Karpas-422 (cell line): ENCODE measurements at regions not wholly inside any gene's neighbourhood (a gene's known extent, or its start where the extent isn't known, plus 50 kb on each side); places are given as distances from the start of the nearest gene placed in this dataset.

Source experiments
- DNase-seq: peaks from one replicate; pipeline ENCODE4 v3.0.0-alpha.2; 2015
- H2AFZ ChIP-seq: fragments of 200-600 bp; sonication (generic); 2 replicates; pipeline ENCODE4 v1.6.1; 2014; ENCODE audit warnings: antibody characterized with exemption, low read length, mixed read lengths
- H3K27ac ChIP-seq: fragments of 200-600 bp; sonication (generic); 2 replicates; pipeline ENCODE4 v1.5.1; 2014; ENCODE audit warnings: mild to moderate bottlenecking, low read length, moderate library complexity
- H3K27me3 ChIP-seq: fragments of 200-600 bp; sonication (generic); 2 replicates; pipeline ENCODE4 v1.6.1; 2014; ENCODE audit warnings: low read length, mixed read lengths
- H3K36me3 ChIP-seq: fragments of 200-600 bp; sonication (generic); 2 replicates; pipeline ENCODE4 v1.6.1; 2014; ENCODE audit warnings: low read length, mixed read lengths; ENCODE audit not compliant: insufficient read depth
- H3K4me1 ChIP-seq: fragments of 200-600 bp; sonication (generic); 2 replicates; pipeline ENCODE4 v1.6.1; 2014; ENCODE audit warnings: mild to moderate bottlenecking, low read length, mixed read lengths
- H3K4me2 ChIP-seq: fragments of 200-600 bp; sonication (generic); 2 replicates; pipeline ENCODE4 v1.6.1; 2014; ENCODE audit warnings: low read length, low read depth, mild to moderate bottlenecking; ENCODE audit not compliant: poor library complexity, severe bottlenecking
- H3K4me3 ChIP-seq: fragments of 200-600 bp; sonication (generic); 2 replicates; pipeline ENCODE4 v1.5.1; 2014; ENCODE audit warnings: mild to moderate bottlenecking, antibody characterized with exemption, low read length, mixed read lengths
- H3K79me2 ChIP-seq: fragments of 200-600 bp; sonication (generic); 2 replicates; pipeline ENCODE4 v1.6.1; 2014; ENCODE audit warnings: mild to moderate bottlenecking, low read length, mixed read lengths
- H3K9ac ChIP-seq: fragments of 200-600 bp; sonication (generic); 2 replicates; pipeline ENCODE4 v1.6.0; 2014; ENCODE audit warnings: low read length
- H3K9me2 ChIP-seq: fragments of 200-600 bp; sonication (generic), shearing (Covaris generic); replicated peaks from 2 replicates; pipeline ENCODE4 v1.6.0; 2014; ENCODE audit warnings: mild to moderate bottlenecking, low read length, moderate library complexity; ENCODE audit not compliant: insufficient read depth
- H3K9me3 ChIP-seq: fragments of 300-700, 200-600 bp; sonication (generic); 2 replicates; pipeline ENCODE4 v1.6.1; 2014; ENCODE audit warnings: low read length, mixed read lengths
- H4K20me1 ChIP-seq: fragments of 200-600 bp; sonication (generic); 2 replicates; pipeline ENCODE4 v1.6.1; 2014; ENCODE audit warnings: mild to moderate bottlenecking, antibody characterized with exemption, low read length, low read depth; ENCODE audit not compliant: insufficient read depth

DNA sequence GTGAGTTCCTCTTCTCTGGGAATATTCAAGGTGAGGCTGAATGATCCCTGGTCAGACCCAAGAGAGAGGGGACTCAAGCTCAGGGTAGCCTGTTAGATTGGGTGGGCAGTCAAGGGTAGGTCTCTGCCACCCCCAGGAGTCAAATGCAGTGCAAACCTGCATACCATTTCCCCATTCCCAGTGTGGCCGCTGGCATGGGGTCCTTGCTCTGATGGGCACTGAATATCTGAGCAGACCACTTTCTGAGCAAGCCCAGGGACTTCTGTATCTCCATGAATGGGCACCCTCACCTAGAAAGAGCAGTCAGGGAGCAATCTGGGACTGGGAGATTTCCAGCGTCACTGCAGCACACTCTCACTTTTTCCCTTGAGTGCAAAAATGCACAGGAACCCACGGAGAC, 573.7 kb downstream of the BCL11B start:
- no peaks in the 10 kb centered on the region for H3K36me3 ChIP-seq

DNA sequence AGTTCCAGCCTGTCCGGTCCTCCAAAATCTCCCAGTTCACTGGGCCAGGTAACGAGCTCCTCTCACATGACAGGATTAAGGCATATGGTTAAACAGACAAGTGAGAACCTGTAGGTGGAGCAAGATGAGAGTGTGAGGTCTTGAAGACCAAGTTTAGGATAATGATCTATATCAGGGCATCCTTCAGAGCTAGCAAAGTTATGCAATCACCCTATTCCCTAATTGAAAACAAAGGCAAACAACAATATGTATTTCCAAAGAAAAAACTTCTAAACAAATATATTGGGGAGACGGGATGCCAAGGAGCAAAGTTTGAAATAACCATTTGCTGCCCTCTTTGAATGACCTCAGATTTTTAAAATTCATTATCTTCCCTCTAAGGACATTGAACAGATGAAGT, 571.2 kb downstream of the BCL11B start:
- Histone ChIP-seq H3K79me2 (no peaks in the 10 kb centered on the region), H3K36me3 (no peaks in the 10 kb centered on the region), H3K4me1 (no peaks in the 10 kb centered on the region), H3K9me2 (no peaks in the 10 kb centered on the region), H3K4me3 (no peak overlapping the region), H3K27me3 (no peaks in the 10 kb centered on the region), H2AFZ (no peak overlapping the region), H3K9me3 (peaks cover 16% of the 10 kb centered on the region), H3K27ac (no peak overlapping the region), H4K20me1 (no peaks in the 10 kb centered on the region), H3K4me2 (no peak overlapping the region), H3K9ac (no peak overlapping the region)
- no peak for DNase-seq

More for the DNA sequence above, 573.7 kb downstream of the BCL11B start:
- Histone ChIP-seq H3K4me1 (no peaks in the 10 kb centered on the region), H3K27ac (no peak overlapping the region), H3K9me3 (peaks cover 18% of the 10 kb centered on the region), H3K9me2 (no peaks in the 10 kb centered on the region), H3K27me3 (no peaks in the 10 kb centered on the region), H2AFZ (no peak overlapping the region), H4K20me1 (no peaks in the 10 kb centered on the region), H3K4me2 (no peak overlapping the region), H3K9ac (no peak overlapping the region), H3K4me3 (no peak overlapping the region), H3K79me2 (no peaks in the 10 kb centered on the region)
- DNase-seq, result no peak

DNA sequence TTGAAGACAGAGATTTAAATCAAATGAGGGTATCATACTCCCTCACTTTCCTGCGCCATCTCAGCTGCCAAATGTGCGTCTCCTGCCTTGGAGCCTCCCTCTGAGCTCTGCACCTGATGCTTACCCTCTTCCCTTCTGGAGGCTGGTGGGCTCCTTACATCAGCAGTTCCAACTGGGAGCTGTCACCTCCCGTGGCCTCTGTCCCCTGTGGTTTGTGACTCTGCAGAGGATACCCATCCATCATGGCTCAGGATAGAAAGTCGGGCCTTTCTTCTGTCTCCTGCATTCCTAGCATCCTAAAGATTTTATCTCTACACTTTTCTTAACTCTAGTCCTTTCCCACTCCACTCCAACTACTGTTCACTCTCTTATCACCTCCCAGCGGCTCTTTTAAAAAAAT, 570.6 kb downstream of the BCL11B start:
- Histone ChIP-seq H3K9me2 (no peaks in the 10 kb centered on the region), H3K9me3 (peaks cover 10% of the 10 kb centered on the region), H3K79me2 (no peaks in the 10 kb centered on the region), H3K27ac (no peak overlapping the region), H3K36me3 (no peaks in the 10 kb centered on the region), H4K20me1 (no peaks in the 10 kb centered on the region), H3K9ac (no peak overlapping the region), H2AFZ (no peak overlapping the region), H3K27me3 (no peaks in the 10 kb centered on the region), H3K4me2 (no peak overlapping the region), H3K4me3 (no peak overlapping the region), H3K4me1 (no peaks in the 10 kb centered on the region)
- no peak for DNase-seq

DNA sequence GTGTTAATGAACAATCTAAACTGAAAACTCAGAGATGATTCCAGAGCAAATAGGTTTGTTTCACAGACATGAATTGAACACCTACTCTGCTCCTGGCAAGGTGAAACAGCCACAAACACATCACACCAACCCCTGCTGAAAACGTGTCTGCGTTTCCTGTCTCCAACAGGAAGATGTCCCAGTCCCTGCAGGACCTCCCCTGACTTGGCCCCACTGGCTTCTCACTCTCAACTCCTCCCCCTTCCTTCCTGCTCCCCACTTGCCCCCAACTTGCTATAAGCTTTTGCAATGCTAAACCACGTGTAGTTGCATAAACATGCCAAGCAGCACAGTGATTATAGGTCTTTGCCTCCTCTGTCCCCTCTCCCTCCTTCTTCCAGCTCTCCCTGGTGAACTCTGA, 567.6 kb downstream of the BCL11B start:
- H3K4me3 ChIP-seq, result no peak overlapping the region

DNA sequence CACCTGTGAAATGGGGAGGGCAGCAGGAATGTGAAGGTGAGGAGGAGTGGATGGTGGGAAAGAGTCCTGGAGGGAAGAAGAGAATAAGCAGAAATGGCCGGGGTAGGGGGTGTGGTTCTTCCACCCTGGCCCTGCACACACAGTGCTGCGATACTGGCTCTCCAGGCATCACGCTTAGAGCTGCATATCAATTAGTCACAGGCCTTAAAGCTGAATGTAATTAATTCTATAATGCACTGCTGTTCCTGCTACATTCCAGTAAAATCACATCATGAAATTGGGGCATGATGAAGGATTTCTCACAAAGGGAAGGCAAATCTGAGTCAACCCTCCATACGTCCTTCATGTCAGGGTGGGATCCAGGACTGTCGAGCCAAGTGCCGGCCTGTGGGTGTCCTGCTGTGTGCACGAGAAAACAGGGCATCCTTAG, 566.1 kb downstream of the BCL11B start:
- H4K20me1 ChIP-seq, result no peaks in the 10 kb centered on the region
- no peaks in the 10 kb centered on the region for H3K36me3 ChIP-seq
- no peaks in the 10 kb centered on the region for H3K79me2 ChIP-seq
- no peak overlapping the region for H3K4me2 ChIP-seq
- H3K4me3 ChIP-seq, result no peak overlapping the region
- H3K4me1 ChIP-seq, result no peaks in the 10 kb centered on the region
- DNase-seq, result no peak
- H3K9me2 ChIP-seq, result no peaks in the 10 kb centered on the region
- no peak overlapping the region for H2AFZ ChIP-seq
- no peak overlapping the region for H3K9ac ChIP-seq
- no peak overlapping the region for H3K27ac ChIP-seq
- peaks cover 3% of the 10 kb centered on the region; the same call in 1 of the 2 replicates for H3K9me3 ChIP-seq
- no peaks in the 10 kb centered on the region for H3K27me3 ChIP-seq

More for the DNA sequence above, 567.6 kb downstream of the BCL11B start:
- H3K79me2 ChIP-seq, result no peaks in the 10 kb centered on the region
- no peak overlapping the region for H3K27ac ChIP-seq
- no peaks in the 10 kb centered on the region for H3K27me3 ChIP-seq
- H3K4me2 ChIP-seq, result no peak overlapping the region
- no peaks in the 10 kb centered on the region for H3K9me2 ChIP-seq
- no peak overlapping the region for H2AFZ ChIP-seq
- no peaks in the 10 kb centered on the region for H3K36me3 ChIP-seq
- no peak for DNase-seq
- no peaks in the 10 kb centered on the region; the same call in 1 of the 2 replicates for H3K9me3 ChIP-seq
- H4K20me1 ChIP-seq, result no peaks in the 10 kb centered on the region
- no peaks in the 10 kb centered on the region for H3K4me1 ChIP-seq
- H3K9ac ChIP-seq, result no peak overlapping the region

DNA sequence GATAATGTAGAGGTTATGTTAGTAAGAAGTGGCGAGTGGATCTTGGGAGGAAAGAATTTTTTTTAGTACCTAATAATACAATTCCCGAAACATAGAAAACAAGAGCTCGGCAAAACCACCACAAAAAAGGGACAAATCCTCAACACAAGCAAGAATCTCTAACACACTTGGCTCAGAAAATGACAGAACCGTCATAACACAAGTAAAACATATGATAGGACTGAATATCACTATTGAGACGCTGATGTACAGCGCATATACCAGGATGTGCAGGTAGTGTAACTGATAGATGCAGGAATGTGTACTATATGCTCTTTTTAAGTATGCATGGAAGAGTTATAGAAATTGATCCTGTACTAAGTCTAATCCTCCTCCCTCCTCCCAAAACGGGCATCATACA, 564.5 kb downstream of the BCL11B start:
- H3K9me2 ChIP-seq, result no peaks in the 10 kb centered on the region
- no peak overlapping the region for H2AFZ ChIP-seq
- no peak overlapping the region for H3K9ac ChIP-seq
- H3K4me1 ChIP-seq, result no peaks in the 10 kb centered on the region
- no peak for DNase-seq
- H3K4me2 ChIP-seq, result no peak overlapping the region
- H3K9me3 ChIP-seq, result peaks cover 8% of the 10 kb centered on the region
- H3K36me3 ChIP-seq, result no peaks in the 10 kb centered on the region
- H3K79me2 ChIP-seq, result no peaks in the 10 kb centered on the region
- no peaks in the 10 kb centered on the region for H3K27me3 ChIP-seq
- H3K4me3 ChIP-seq, result no peak overlapping the region
- H4K20me1 ChIP-seq, result no peaks in the 10 kb centered on the region
- H3K27ac ChIP-seq, result no peak overlapping the region

DNA sequence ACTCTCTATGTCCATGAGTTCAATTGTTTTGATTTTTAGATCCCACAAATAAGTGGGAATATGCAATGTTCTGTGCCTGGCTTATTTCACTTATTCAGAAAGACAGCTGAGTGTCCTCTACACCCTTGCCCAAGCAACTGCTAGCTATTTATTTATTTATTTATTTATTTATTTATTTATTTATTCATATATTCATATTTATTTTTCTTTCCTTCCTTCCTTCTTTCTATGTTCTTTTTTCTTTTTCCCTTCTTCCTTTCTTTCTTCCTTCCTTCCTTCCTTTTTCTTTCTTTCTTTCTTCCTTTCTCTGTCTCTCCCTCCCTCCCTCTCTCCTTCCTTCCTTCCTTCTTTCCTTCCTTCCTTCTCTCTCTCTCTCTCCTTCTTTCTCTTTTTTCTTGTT, 563.4 kb downstream of the BCL11B start:
- no peak overlapping the region for H3K27ac ChIP-seq
- no peaks in the 10 kb centered on the region for H3K79me2 ChIP-seq
- H3K9ac ChIP-seq, result no peak overlapping the region
- no peaks in the 10 kb centered on the region for H3K9me2 ChIP-seq
- H3K4me1 ChIP-seq, result no peaks in the 10 kb centered on the region
- H3K9me3 ChIP-seq, result peaks cover 8% of the 10 kb centered on the region
- DNase-seq, result no peak
- no peaks in the 10 kb centered on the region for H3K36me3 ChIP-seq
- no peak overlapping the region for H3K4me3 ChIP-seq
- H3K27me3 ChIP-seq, result no peaks in the 10 kb centered on the region
- no peaks in the 10 kb centered on the region for H4K20me1 ChIP-seq
- H3K4me2 ChIP-seq, result no peak overlapping the region
- no peak overlapping the region for H2AFZ ChIP-seq

DNA sequence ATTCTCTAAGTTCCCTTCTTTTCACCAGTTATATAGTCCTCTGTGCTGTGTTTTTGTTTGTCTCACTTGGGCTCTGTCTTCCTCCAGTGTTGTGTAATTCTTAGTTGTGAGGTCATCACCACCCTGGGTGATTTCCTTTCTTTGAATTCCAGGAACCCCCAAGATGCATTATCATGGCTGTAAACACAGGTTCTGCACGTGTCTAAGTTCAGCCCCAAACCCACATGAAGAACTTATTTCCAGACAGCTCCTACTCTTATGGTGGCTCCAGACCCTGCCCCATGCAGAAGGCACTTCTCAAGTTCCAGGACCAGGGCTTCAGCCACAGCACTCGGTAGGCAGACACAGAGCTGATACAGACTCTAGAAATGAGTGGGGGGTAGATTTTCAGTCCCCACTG, 560.5 kb downstream of the BCL11B start:
- no peaks in the 10 kb centered on the region for H3K9me2 ChIP-seq
- H3K27ac ChIP-seq, result no peak overlapping the region
- no peaks in the 10 kb centered on the region for H4K20me1 ChIP-seq
- H3K27me3 ChIP-seq, result no peaks in the 10 kb centered on the region
- H3K9me3 ChIP-seq, result peaks cover 8% of the 10 kb centered on the region
- H3K36me3 ChIP-seq, result no peaks in the 10 kb centered on the region
- no peaks in the 10 kb centered on the region for H3K79me2 ChIP-seq
- H3K4me1 ChIP-seq, result no peaks in the 10 kb centered on the region
- no peak overlapping the region for H3K4me3 ChIP-seq
- H2AFZ ChIP-seq, result no peak overlapping the region
- DNase-seq, result no peak
- H3K4me2 ChIP-seq, result no peak overlapping the region
- no peak overlapping the region for H3K9ac ChIP-seq
